ENCODE measurements at regions not wholly inside any gene's neighbourhood (a gene's known extent, or its start where the extent isn't known, plus 50 kb on each side); places are given as distances from the start of the nearest gene placed in this dataset.

- TF ChIP-seq, protein P1, sequence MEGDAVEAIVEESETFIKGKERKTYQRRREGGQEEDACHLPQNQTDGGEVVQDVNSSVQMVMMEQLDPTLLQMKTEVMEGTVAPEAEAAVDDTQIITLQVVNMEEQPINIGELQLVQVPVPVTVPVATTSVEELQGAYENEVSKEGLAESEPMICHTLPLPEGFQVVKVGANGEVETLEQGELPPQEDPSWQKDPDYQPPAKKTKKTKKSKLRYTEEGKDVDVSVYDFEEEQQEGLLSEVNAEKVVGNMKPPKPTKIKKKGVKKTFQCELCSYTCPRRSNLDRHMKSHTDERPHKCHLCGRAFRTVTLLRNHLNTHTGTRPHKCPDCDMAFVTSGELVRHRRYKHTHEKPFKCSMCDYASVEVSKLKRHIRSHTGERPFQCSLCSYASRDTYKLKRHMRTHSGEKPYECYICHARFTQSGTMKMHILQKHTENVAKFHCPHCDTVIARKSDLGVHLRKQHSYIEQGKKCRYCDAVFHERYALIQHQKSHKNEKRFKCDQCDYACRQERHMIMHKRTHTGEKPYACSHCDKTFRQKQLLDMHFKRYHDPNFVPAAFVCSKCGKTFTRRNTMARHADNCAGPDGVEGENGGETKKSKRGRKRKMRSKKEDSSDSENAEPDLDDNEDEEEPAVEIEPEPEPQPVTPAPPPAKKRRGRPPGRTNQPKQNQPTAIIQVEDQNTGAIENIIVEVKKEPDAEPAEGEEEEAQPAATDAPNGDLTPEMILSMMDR (conservative IDR thresholded peaks at IDR 0.05) = no peak
- no peak for TF ChIP-seq ZFX (IDR thresholded peaks at IDR 0.05)
Measured at GRCh38 chr2:139365189-139365588, 585.0 kb upstream of the NXPH2 start.
